HG03097 (cell line): ENCODE measurements at regions not wholly inside any gene's neighbourhood (a gene's known extent, or its start where the extent isn't known, plus 50 kb on each side); places are given as distances from the start of the nearest gene placed in this dataset.

Source experiments
- ATAC-seq: cut with Tn5 transposase; IDR thresholded peaks from one replicate; pipeline ENCODE4 v1.9.1; 2021; ENCODE audit not compliant: unreplicated experiment, low FRiP score

DNA sequence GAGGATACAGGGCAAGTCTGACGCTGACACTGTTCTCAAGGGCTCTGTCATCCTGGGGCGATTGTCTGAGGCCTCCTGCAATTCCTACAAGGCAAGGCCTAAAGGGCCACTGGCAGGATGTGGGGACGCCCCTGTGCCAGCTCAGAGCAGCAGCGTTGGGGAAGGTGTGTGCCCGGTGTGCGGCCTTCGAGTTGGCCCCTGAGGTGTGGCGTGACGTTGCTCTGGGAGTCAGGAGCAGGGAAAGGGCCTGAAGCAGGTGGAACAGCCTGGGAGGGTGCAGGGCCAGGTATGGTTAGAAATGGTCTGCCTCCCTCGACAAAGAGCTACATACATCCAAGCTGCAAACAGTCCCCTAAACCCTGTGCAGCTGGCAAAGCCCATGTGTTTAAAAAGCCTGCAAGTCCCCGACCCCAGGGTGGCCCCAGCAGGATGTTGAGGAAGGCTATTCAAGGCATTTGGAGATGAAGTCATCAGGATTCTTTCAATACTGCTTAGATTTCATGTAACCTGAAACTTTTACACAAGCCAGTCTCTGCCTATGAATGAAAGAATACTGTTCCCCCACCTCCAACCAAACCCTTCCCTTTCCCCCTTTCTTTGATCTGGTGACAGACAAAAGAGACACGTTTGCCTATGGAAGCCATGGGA lies 142.5 kb upstream of the TNS3 start:
- ATAC-seq: no peak

DNA sequence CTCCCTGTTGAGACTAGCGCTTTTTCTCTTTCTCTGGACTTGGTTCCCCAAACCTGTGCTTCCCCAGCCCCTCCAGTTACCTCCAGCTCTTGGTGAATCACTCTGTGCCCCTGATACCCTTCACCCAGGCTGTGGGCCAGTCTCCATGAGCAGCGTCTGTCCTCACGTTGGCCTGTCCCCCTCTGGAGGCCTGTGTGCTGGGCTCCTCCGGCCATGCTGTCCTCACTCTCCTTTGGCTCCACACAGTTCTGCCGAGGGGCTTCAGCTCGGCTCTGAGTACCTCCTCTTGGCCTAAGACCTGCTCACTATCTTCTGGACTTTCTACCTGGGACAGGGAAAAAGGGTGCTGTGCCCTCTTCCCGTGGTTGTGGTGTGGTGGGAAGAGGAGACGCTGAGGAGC lies 140.2 kb upstream of the TNS3 start:
- no peak for ATAC-seq

DNA sequence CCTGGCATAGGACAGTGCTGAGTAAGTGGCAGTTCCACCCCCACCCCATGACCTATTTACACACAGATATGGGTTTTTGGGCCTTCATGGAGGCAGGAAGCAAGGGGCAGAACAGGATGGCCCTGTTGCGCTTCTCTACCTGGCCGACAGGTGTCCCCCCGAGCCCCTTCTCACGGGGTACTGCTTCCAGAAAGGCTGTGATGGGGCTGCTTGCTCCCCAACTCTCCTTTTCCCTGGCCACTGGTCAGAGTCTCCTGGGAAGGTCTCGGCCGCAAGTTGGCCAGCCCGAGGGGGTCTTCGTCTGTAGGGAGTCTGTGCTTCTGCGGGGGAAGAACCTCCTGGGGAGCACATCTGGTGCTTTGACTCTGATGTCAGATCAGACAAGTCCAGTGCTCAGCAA lies 139.8 kb upstream of the TNS3 start:
- no peak for ATAC-seq

DNA sequence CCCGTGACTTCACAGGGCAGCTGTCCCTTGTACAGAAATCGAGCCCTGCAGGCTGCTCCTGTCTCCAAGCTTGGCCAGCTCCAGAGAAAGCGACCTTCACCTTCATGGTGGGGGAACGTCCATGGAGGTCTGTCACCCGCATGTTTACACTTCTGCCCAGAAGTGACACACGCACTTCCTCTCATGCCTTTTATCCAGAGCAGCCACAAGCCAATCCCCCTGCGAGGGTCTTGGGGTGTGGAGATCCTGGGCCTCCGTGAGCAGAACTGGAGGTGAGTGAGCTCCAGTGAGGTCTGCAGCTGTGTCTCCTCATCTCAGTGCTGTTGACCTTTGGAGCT lies 139.0 kb upstream of the TNS3 start:
- no peak for ATAC-seq

DNA sequence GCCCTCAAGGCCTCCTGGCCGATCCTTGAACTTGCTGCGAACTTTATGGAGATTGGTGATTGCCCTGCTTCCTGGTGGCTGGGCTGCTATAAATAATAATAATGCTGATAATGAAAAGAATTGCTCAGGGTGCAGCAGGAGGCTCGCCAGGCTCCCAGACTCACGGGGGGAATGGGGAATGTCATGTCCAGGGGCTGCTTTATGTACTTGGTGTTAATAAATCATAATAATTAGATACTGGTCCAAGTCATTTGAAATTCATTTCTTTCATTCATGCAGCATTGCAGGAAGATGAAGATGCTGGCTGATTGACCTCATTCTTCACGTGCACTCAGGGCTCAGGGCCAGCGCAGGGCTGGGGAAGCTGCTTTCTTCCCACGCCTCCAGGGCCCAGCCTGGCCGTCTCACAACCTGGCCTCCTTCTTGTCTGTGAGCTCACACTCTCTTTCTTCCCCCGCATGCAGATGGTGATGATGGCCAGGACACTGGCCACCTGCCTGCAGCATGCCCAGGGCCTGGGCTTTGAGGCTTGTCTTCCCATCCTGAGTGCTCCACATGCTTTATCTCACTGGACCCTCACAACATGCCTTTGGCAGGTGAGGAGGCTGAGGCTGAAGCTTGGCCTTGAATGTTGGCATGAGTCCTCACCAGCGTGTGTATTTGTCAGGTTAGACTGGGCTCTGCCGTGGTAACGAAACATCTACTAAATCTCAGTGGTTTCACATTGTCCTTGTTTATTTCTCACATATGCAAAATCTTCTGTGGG lies 138.4 kb upstream of the TNS3 start:
- ATAC-seq: no peak

DNA sequence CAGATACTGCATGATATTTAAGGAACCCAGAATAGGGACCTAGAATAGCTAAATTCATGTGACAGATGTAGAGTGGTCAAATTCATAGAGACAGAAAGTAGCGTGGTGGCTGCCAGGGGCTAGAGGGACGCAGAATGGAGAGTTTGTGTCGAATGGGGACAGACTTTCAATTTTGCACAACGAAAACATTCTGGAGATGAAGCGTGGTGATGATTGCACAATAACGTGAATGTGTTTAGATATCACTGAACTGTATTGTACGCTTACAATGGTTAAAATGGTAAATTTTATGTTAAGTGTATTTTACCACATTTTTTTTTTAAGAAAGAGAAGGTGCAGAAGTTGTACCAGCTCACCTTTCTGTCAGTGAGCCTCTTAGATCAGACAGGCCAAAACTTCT lies 137.8 kb upstream of the TNS3 start:
- ATAC-seq: no peak

DNA sequence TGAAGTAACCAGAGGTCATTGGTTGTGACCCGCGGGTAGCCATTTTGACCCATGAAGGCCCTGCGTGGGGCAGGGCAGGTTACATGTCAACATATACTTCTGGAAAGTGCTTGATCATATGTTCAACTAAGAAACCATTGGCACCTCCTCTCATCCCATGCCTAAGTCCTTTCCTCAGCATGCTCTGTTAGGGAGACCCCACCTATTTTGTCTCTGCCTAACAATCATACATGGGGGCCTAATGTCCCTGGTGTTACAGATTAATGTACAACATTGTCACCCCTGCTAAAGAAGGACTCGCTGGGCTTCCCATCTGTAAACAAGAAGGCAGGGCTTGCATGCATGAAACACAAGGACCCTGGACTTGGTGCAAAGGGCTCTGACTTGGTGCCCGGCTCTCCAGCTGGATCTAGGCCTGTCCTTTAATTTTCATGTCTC lies 133.7 kb upstream of the TNS3 start:
- ATAC-seq: no peak

DNA sequence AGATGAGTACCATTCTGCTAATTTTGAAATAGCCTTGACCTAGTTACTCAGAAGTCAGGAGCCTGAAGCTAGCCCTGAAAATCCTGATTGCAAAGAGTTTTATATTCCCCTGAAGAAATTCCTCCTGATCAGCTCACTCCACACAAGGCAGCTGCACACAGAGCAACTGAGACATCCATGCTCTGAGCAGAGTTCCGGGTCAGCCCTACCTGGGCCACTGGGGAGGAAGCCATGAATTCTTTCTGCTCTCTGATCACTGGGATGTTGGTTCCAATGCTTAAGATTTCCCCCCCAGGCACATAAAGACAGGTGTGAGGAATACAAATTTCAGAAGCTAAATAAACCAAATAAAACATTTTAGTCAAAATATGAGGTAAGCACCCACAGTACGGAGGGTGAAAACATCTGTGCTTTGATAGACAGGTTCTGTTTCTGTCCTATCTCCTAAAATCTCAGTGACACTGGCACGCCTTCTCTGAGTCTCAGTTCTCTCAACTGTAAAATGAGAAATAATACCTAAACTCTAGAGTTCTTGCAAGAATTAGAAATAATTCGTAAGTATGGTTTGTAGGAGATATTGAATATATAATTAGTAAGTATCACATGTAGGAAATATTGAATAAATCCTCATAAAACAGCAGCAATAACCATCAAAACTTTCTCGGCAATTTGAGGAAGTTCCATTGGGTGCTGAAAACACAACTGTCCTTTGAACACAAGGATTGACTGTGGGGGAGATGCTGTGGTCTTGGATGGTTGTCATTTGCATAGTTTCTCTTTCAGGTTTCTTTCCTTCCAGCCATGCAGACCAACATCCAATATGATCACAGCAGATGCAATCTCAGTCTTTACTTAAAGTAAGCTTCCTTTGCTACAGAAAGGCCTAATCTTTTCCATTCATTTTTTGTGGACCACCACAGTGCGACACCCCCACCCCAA lies 133.0 kb upstream of the TNS3 start:
- peak; percentile 91 for ATAC-seq

DNA sequence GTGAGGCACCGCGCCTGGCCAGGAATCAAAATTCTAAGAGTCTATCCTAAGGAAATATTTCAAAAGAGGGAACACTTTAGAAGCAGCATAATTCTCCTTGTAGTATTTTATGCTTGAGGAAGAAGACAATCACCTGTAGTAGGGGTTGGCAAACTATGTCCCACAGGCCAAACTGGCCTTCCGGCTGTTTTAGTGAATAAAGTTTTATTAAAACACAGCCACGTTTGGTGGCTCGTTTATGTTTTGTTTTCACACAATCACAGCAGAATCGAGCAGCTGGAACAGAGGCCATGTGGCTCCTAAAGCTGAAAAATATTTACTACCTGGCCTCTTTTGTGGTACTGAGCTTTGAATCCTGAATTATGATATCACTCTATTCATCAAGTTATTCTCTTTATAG lies 131.7 kb upstream of the TNS3 start:
- no peak for ATAC-seq

DNA sequence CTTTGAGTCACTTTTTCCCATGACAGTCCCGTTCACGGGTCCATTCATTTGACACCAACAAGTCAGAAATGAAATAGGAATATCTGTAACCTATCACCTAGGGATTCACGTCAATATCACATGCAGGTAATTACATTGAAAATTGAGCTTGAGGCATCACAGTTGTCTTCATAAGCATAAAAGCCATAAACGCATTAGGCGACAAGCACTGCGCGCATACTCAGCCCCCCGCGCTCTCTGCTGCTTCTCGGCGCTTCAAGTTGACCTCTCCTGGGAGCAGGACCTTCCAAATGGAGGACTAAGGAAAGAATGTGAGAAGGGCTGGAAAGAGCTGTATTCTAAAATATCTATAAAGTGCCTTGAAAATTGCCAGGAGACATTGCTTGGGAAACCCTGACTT lies 130.5 kb upstream of the TNS3 start:
- ATAC-seq: no peak

DNA sequence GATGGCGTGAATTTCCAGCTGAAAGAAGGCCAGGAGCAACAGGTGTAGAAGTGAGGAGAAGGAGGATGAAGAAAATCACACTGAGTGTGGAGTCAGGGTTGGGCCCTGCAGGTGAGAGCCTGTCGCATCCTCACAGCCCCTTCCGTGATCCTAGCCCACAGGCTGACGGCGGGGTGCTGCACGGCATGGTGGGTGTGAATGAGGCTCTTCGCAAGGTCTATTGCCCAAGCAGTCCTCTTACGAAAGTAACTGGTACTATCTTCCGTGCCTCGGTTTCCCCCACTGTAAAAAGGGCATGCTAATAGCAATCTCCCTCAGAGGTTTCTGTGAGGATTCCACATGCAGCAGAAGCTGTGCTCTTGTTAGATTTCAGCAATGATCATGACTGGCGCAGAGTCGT lies 129.9 kb upstream of the TNS3 start:
- ATAC-seq: no peak

DNA sequence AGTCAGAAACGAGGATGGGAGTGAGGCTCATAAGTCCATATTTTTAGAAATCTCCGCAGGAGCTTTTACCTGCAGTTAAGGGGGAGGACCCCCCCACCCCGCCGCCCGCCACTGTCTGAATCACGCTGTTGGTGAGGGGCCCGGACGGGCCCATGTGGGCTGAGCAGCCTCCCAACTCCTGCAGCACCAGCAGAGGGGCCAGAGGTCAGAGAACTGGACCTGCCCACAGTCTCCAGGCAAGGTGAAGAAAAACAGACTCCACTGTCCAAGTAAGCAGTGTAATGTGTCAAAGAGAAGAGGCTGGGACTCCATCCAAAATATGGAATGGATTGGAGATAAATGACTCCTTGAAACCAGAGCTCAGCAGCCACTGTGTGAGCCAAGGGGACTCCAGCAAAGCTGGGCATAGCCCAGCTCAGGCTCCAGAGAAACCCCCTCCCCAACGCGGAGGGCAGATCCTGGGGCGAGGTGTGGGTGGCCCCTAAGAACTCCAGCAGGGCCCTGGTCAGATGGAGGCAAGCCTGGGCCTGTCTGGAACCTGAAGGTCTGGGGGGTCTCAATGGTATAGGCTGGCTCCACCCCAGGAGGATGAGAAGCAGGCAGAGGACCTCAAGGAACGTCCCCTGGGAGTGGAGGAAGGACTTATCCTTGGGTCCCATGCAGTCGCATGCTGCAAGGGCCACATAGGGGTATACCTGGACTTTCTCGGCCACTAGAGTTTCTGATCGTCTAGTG lies 128.5 kb upstream of the TNS3 start:
- no peak for ATAC-seq

DNA sequence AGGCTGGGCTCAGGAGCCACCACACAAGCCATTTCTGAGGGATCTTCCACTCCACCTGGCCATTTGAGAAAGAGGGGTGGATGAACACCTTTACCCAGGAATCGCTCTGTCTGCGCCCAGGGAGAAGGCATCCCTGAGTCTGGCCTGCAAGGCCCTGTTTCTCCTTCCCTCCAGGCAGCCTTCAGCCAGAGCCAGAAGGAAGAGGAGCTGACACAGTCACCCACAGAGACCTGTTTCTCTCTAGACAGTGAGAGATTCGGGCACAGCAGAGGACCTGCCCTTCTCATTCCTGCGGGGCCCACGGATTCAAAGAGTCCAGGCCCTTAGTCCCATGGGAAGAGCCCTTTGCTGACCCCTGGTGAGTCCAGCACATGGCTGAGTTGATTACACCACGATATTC lies 127.5 kb upstream of the TNS3 start:
- no peak for ATAC-seq

DNA sequence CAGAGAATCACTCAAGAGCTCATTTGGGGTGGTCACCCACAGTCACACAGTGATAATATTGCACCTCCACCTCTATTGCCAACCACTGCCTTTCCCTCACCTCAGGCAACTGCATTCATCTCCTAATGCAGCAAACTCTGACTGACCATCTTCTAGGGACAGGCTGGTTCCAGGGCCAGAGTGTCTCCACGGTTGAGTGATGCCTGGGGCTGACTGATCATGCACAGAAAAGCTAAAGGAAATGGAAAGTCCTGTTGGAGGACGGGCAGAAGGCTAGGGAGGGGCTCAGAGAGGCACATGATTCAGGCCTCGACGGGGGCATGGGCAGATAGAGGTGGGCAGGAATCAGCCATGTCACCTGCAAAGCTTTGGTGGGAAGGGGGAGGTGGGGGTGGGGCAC lies 127.1 kb upstream of the TNS3 start:
- no peak for ATAC-seq

DNA sequence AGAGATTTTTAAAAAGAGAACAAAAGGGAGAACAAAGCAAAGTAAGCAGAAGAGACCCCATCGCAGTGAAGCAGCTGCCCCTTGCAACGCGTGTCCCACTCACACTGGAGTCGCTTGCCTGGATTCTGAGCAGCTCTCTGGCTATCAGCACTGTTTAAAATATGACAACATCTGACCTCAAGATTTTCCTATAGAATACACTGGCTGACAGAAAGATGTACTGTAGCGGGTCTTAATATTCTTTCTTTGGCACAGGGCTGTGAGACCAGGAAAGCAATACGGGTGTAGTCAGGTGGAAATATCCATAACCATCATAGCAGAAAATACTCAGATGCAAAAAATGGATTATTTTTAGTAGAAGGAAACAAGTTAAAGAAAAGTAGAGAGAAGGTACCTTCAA lies 125.7 kb upstream of the TNS3 start:
- ATAC-seq: no peak

DNA sequence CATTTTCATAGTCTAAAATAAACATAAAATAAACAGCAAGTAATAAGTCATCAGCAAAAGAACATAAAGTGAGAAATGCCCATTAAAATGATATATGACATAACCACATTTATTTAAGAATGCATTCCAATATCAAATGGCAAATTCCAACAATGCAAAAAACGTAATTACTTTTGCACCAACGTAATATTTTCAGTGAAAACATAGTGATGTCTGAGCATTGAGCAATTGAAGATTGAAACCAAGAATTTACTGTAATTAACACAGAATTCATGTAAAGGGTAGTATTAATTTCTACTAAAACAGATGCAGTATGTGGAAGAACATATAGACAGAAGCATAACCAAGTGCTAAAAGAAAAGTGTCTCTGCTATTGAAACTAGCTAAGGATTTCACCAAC lies 123.0 kb upstream of the TNS3 start:
- no peak for ATAC-seq

DNA sequence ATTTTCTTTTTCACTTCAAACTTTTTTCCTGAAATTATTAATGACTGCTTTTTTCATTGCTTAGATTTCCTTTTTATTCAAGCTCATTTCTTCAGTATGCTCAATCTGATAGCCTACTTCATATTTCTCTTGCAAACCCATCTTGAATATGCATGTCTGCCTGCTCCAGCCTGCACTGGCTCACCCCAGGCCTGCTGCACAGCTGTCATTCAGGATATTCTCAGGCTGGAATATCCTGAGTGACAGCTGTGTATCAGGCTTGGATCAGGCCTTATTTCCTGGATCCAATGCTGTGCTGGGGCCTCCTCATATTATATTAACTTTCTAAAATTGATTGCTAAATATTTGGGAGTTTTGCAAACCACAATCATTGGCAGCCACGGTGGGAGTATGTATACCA lies 120.2 kb upstream of the TNS3 start:
- ATAC-seq: no peak

DNA sequence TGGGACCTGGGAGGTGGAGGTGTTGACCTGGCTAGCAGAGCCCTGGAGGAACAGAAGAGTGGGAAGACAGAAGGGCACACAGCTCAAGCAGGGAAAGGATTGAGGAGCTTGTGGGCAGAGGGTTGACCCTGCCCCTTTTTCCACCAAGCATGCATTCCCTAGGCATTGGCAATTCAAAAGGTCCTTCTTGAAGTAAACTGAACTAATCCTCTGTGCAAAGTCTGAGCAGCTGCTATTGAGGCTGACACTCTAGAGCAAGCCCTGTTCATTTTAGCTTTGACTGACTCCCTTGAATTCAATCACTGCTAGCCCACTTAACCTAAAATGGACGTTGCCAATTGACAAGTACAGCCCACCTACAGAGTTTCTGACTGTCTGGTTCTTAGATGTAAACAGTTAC lies 116.5 kb upstream of the TNS3 start:
- ATAC-seq: no peak

DNA sequence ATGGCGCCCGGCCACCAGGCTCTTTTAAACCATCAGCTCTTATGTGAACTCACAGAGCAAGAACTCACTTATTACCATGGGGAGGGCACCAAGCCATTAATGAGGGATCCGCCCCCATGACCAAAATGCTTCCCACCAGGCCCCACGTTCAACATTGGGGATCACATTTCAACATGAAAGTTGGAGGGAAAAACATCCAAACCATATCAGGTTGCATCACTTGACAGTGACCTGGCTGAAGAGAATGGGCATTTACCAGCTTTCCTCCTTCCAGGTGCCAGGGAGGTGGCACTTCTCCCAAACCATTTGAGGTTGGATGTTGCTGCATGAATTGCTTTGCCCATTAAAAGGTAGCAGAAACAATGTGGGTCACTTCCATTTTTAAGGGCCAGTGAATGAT lies 115.6 kb upstream of the TNS3 start:
- ATAC-seq: no peak

DNA sequence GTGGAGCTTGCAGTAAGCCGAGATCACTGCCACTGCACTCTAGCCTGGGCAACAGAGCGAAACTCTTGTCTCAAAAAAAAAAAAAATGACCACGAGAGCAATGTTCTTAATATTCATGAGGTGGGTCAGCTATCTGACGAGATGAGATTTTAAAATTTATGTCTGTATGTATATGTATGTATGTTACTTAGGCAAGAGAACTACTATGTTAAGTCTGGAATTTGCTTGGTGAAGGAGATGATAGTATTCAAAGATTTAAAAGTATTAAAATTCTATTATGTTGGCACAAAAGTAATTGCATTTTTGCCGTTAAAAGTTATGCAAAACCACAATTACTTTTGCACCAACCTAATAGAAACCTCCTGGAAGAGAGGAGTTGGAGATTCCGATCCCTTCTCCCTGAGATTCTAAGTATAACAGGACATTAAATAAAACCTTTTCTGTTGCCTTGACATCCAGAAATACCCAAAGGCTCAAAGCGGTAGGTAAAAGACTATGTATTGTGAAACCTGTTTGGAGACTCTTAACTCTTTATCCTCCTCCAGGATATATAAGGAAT lies 114.3 kb upstream of the TNS3 start:
- no peak for ATAC-seq

DNA sequence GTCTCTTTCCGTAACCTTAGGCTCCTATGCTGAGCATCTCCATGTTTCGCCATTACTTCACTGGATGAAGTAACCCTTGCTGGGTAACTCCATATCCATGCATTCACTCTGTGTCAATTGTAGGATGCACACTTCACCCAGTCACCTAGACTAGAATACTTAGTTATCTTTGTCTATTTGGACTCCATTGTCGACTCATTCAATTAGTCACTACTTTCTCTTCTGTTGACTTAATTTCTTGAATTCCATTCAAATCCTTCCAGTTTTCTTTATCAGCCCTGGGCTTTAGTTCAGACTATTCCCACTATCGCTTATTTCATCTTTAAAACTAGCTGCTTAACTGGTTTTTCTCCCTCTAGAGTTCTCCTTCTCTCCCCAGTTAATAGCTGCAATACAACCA lies 111.3 kb upstream of the TNS3 start:
- no peak for ATAC-seq
